Activated T-helper 1 cell treated with anti-CD3 and anti-CD28 coated beads, Interleukin-12 subunit alpha, Interleukin-12 subunit beta, Interleukin-2, Interleukin-4 antibody, amounts not matched to agents 30 ng/mL and 10 ng/mL and 1 ng/mL, durations not matched to agents 14 hours and 24 hours and 36 hours (primary cell): ENCODE measurements at regions not wholly inside any gene's neighbourhood (a gene's known extent, or its start where the extent isn't known, plus 50 kb on each side); places are given as distances from the start of the nearest gene placed in this dataset.

Experiments
- DNase-seq: peaks from one replicate; pipeline ENCODE4 v3.0.0; 2021; ENCODE audit warnings: low spot score
- H3K27ac Mint-ChIP-seq: one replicate; pipeline ENCODE4 v1.8.0; 2021; ENCODE audit warnings: mild to moderate bottlenecking, mixed read lengths
- H3K27me3 Mint-ChIP-seq: one replicate; pipeline ENCODE4 v1.8.0; 2022; ENCODE audit warnings: mild to moderate bottlenecking, moderate library complexity, mixed read lengths; ENCODE audit not compliant: insufficient read depth
- H3K36me3 Mint-ChIP-seq: one replicate; pipeline ENCODE4 v1.8.0; 2021; ENCODE audit warnings: low read depth, mixed read lengths
- H3K4me1 Mint-ChIP-seq: one replicate; pipeline ENCODE4 v1.8.0; 2021; ENCODE audit warnings: low read depth, mixed read lengths
- H3K4me3 Mint-ChIP-seq: one replicate; pipeline ENCODE4 v1.8.0; 2021; ENCODE audit warnings: mild to moderate bottlenecking, moderate library complexity, mixed read lengths
- H3K9me3 Mint-ChIP-seq: one replicate; pipeline ENCODE4 v1.8.0; 2021; ENCODE audit warnings: mixed read lengths
- intact Hi-C: fragments of 100-400 bp; cut with micrococcal nuclease; formaldehyde crosslinking; loops from one replicate; pipeline ENCODE4 v1.15.1; 2024

GRCh38 chr1:221170171-221170570 is 290.9 kb downstream of the HLX start:
- Mint-ChIP-seq H3K4me1 (no peaks in the 10 kb centered on the region), H3K4me3 (no peak overlapping the region), H3K27ac (no peak overlapping the region), H3K36me3 (no peaks in the 10 kb centered on the region), H3K9me3 (peaks cover 8% of the 10 kb centered on the region), H3K27me3 (peaks cover 2% of the 10 kb centered on the region)
- intact Hi-C loops, result no loop called here
- no peak for DNase-seq

GRCh38 chr1:221171768-221172167 is 292.5 kb downstream of the HLX start:
- DNase-seq, result no peak
- no peaks in the 10 kb centered on the region for H3K27me3 Mint-ChIP-seq
- peaks cover 8% of the 10 kb centered on the region for H3K9me3 Mint-ChIP-seq
- no peak overlapping the region for H3K4me3 Mint-ChIP-seq
- no peak overlapping the region for H3K27ac Mint-ChIP-seq
- no peaks in the 10 kb centered on the region for H3K36me3 Mint-ChIP-seq
- no peaks in the 10 kb centered on the region for H3K4me1 Mint-ChIP-seq
- intact Hi-C loops, result no loop called here

DNA sequence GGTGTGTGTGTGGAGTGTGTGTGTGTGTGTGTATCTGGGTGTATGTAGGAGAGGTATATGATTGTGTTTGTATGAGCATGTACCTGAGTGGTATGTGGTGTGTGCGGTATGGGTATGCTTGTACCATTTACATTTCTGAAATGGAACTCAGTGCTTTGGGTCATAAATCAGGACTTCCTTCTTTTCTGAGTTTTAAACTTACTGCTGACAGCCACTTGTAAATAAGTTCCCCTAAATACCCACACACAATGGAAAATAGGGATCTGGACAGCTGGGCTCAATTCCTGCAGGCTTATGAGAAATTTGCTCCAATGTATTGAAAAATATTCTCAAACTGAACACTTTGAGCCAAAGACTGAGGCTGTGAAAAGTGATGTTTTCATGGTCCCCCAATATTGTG is 293.6 kb downstream of the HLX start:
- DNase-seq, result no peak
- Mint-ChIP-seq H3K4me1 (no peaks in the 10 kb centered on the region), H3K36me3 (no peaks in the 10 kb centered on the region), H3K27me3 (no peaks in the 10 kb centered on the region), H3K27ac (no peak overlapping the region), H3K9me3 (peaks cover 8% of the 10 kb centered on the region), H3K4me3 (no peak overlapping the region)
- intact Hi-C loops, result no loop called here

GRCh38 chr1:221174330-221174993 is 295.2 kb downstream of the HLX start:
- no peak overlapping the region for H3K4me3 Mint-ChIP-seq
- intact Hi-C loops, result no loop called here
- H3K27ac Mint-ChIP-seq, result no peak overlapping the region
- no peaks in the 10 kb centered on the region for H3K36me3 Mint-ChIP-seq
- H3K27me3 Mint-ChIP-seq, result no peaks in the 10 kb centered on the region
- H3K9me3 Mint-ChIP-seq, result peaks cover 8% of the 10 kb centered on the region
- H3K4me1 Mint-ChIP-seq, result no peaks in the 10 kb centered on the region
- no peak for DNase-seq

DNA sequence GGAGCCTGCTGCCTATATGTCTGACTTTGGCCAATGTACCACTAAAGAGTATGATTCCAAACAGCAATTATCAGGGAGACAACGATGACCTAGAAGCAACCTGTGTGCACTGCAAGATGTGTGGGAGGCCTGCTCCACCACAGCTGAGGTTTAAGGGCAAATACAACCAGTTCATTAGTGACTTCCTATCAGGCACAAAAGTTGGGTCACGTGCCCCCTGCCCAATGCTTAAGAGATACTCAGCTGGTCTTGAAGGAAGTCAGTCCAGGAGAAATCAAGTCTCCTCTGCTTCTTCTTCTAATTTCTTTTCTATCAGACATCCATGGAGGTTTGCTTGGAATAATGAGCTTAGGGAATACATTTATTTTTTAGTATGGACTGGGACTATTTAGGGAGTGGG is 296.0 kb downstream of the HLX start:
- Mint-ChIP-seq H3K9me3 (peaks cover 8% of the 10 kb centered on the region), H3K27me3 (no peaks in the 10 kb centered on the region), H3K27ac (no peak overlapping the region), H3K4me1 (no peaks in the 10 kb centered on the region), H3K36me3 (no peaks in the 10 kb centered on the region), H3K4me3 (no peak overlapping the region)
- no peak for DNase-seq
- intact Hi-C loops, result no loop called here

GRCh38 chr1:221180704-221181368 is 301.6 kb downstream of the HLX start:
- no peaks in the 10 kb centered on the region for H3K27me3 Mint-ChIP-seq
- no peak overlapping the region for H3K27ac Mint-ChIP-seq
- H3K4me1 Mint-ChIP-seq, result no peaks in the 10 kb centered on the region
- intact Hi-C loops, result no loop called here
- no peak for DNase-seq
- no peaks in the 10 kb centered on the region for H3K9me3 Mint-ChIP-seq
- no peak overlapping the region for H3K4me3 Mint-ChIP-seq
- no peaks in the 10 kb centered on the region for H3K36me3 Mint-ChIP-seq

GRCh38 chr1:221182791-221183533 is 303.7 kb downstream of the HLX start:
- Mint-ChIP-seq H3K4me1 (no peaks in the 10 kb centered on the region), H3K4me3 (no peak overlapping the region), H3K27me3 (no peaks in the 10 kb centered on the region), H3K27ac (no peak overlapping the region), H3K9me3 (no peaks in the 10 kb centered on the region), H3K36me3 (no peaks in the 10 kb centered on the region)
- DNase-seq, result no peak
- intact Hi-C loops, result no loop called here

DNA sequence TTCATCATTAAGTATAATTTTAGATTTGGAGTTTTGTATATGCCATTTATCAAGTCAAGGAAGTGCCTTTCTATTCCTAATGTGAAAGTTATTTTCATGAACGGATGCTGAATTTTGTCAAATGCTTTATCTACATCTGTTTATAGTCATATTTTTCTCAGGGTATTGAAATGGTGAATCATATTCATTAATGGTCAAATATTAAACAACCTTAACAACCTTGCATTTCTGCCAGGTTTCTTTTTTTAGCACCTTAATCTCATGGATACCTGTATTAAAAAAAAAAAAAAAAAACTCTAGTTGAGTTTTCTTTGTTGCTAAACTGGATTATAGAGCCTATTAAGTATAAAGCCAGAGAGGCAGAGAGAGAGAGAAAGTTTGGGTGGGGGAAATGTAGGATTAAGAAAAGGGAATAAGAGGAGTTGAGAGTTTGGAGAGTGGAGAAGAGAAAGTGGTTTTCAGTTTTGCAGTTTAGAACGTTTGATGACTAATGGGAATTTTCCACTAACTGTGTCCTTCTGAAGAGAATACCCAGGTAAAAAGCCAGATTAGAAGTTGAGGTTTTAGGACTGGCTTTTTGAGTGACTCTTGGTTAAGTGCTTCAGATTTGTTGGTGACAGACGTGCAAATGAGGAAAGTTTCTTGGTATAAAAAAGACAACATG is 305.0 kb downstream of the HLX start:
- no peaks in the 10 kb centered on the region for H3K4me1 Mint-ChIP-seq

GRCh38 chr1:221187174-221187573 is 307.9 kb downstream of the HLX start:
- H3K4me1 Mint-ChIP-seq, result no peaks in the 10 kb centered on the region
- DNase-seq, result no peak
- no peak overlapping the region for H3K27ac Mint-ChIP-seq
- no peaks in the 10 kb centered on the region for H3K36me3 Mint-ChIP-seq
- intact Hi-C loops, result no loop called here
- H3K27me3 Mint-ChIP-seq, result no peaks in the 10 kb centered on the region
- no peaks in the 10 kb centered on the region for H3K9me3 Mint-ChIP-seq
- H3K4me3 Mint-ChIP-seq, result no peak overlapping the region

More for the DNA sequence above, 305.0 kb downstream of the HLX start:
- no peak overlapping the region for H3K4me3 Mint-ChIP-seq
- no peaks in the 10 kb centered on the region for H3K36me3 Mint-ChIP-seq
- intact Hi-C loops, result no loop called here
- H3K9me3 Mint-ChIP-seq, result no peaks in the 10 kb centered on the region
- DNase-seq, result no peak
- H3K27me3 Mint-ChIP-seq, result no peaks in the 10 kb centered on the region
- no peak overlapping the region for H3K27ac Mint-ChIP-seq

- intact Hi-C loops, result no loop called here
These were observed 309.2 kb downstream of the HLX start for GRCh38 chr1:221188458-221188857.

DNA sequence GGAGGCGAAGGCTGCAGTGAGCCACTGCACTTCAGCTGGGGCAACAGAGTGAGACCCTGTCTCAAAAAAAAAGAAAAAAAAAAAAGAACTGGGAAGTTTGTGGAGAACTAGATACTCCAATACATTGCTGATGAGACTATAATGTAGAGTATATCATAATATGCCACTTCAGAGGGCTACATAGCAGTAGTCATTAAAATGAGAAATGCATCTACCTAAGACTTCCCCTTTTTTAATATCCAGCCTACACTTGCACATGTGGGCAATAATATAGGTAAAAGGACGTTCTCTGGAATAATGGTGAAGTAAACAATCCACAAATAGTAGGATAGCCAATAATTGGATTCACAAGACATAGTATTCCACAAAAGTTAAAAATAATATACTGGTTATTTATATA is 311.0 kb downstream of the HLX start:
- H3K27me3 Mint-ChIP-seq, result no peaks in the 10 kb centered on the region
- no peaks in the 10 kb centered on the region for H3K9me3 Mint-ChIP-seq
- no peaks in the 10 kb centered on the region for H3K4me1 Mint-ChIP-seq
- intact Hi-C loops, result no loop called here
- DNase-seq, result no peak
- H3K27ac Mint-ChIP-seq, result no peak overlapping the region
- no peak overlapping the region for H3K4me3 Mint-ChIP-seq
- no peaks in the 10 kb centered on the region for H3K36me3 Mint-ChIP-seq

More at GRCh38 chr1:221188458-221188857, 309.2 kb downstream of the HLX start:
- H3K27ac Mint-ChIP-seq, result no peak overlapping the region
- H3K4me3 Mint-ChIP-seq, result no peak overlapping the region
- no peaks in the 10 kb centered on the region for H3K27me3 Mint-ChIP-seq
- H3K4me1 Mint-ChIP-seq, result no peaks in the 10 kb centered on the region
- no peaks in the 10 kb centered on the region for H3K36me3 Mint-ChIP-seq
- H3K9me3 Mint-ChIP-seq, result no peaks in the 10 kb centered on the region
- DNase-seq, result no peak

GRCh38 chr1:221192055-221192454 is 312.8 kb downstream of the HLX start:
- H3K4me1 Mint-ChIP-seq, result no peaks in the 10 kb centered on the region
- H3K4me3 Mint-ChIP-seq, result no peak overlapping the region
- H3K9me3 Mint-ChIP-seq, result peaks cover 7% of the 10 kb centered on the region
- no peak overlapping the region for H3K27ac Mint-ChIP-seq
- H3K36me3 Mint-ChIP-seq, result no peaks in the 10 kb centered on the region
- intact Hi-C loops, result no loop called here
- no peaks in the 10 kb centered on the region for H3K27me3 Mint-ChIP-seq
- DNase-seq, result no peak

DNA sequence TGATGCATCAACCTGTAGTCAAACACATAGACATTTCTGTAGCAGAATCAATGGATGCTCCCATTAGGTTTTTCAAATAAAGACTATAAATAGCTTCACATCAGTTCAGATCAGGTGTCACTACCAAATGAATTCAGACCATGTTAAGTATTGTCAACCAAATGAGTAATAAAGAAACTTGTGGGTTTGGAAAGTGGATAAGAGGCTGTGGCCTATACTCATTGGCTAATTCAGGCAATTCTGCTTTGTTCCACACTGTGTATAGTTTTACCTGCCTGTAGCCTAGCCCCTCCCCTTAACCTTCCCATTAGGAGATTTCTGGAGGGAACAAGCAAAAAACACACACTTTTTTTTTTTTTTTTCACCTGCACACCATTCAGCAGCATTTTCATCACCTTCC is 321.2 kb downstream of the HLX start:
- intact Hi-C loops, result loop anchor here (5.0 to 10.0 kb wide), 2 partner anchors 133 to 234 kb away; no protein-coding TSS in a partner anchor
- Mint-ChIP-seq H3K4me3 (no peak overlapping the region), H3K27me3 (peaks cover 2% of the 10 kb centered on the region), H3K9me3 (peaks cover 7% of the 10 kb centered on the region), H3K27ac (no peak overlapping the region), H3K4me1 (peaks cover 9% of the 10 kb centered on the region), H3K36me3 (no peaks in the 10 kb centered on the region)
- no peak for DNase-seq
